GM19452 (cell line): ENCODE measurements at regions not wholly inside any gene's neighbourhood (a gene's known extent, or its start where the extent isn't known, plus 50 kb on each side); places are given as distances from the start of the nearest gene placed in this dataset.

Source experiments
- ATAC-seq: cut with Tn5 transposase; IDR thresholded peaks from one replicate; pipeline ENCODE4 v1.9.1; 2021; ENCODE audit not compliant: unreplicated experiment

DNA sequence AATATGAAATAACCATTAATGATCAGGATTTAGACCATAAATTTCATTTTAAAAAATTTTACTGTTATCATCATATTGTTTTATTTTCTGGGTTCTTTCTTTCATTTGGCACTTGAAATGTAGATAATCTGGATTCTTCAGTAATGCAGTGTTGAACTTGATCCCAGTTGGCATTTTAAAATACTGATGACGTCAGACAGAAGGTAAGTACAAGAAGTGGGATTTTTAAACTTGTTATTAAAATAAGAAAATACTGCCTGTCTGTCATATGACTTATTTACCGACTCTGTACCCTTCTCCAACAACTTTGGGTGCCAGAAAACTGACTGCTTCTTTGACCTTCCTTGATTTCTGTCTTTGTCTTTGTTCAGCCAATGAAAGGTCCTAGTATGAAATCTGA is 415.1 kb upstream of the NEGR1 start:
- ATAC-seq, result no peak

DNA sequence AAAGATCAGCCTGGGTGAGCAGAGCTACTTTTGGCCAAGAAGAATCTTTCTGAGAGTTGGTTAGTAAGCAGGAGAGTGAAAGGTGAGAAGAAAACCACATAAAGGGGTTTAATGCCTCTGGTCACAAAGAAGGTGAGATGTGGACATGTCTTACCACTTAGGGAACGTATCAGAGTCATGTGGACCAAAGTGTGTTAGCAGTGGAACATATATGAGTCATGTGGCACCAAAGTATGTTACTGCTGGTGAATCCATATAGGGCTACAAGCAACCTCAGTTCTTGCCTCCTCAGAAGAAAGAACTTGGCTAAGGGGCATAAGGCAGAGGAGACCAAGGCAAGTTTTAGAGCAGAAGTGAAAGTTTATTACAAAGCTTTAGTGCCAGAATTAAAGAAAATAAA is 411.6 kb upstream of the NEGR1 start:
- no peak for ATAC-seq

DNA sequence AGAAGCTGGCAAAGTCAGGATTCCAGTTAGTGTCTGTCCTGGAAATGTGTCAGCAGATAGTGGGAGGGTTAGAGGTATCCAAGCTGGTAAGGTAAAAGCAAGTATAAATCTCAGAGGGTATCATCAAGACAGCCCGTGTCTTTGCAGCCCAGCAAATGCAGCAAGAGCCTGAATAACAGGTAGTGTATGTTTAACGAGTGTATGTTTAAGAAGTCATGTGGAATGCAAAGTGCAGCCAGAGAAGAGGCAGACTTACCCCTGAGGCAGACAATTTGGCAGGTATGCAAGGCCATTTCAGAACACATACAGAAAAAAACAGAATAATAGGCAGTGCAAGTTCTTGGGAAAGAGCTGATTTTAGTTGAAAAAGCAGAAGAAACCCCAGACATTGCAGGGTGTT is 411.0 kb upstream of the NEGR1 start:
- ATAC-seq, result no peak

DNA sequence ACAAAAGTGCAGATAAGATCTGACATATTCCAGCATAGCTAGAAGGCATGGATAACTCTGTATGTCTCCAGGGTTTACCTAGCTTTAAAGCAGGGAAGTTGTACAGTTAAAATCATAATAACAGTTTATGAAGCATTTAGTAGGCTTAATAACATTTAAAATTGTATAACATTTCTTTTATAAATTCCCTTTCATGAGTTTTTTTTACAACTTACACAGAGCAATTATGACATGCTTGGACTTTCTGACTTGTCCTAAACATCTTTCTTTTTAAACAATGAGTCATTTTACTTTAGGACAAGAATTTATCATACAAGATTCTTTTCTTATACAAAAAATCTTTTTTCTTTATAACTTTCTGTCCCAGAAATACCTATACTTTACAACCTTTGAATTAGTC is 408.5 kb upstream of the NEGR1 start:
- ATAC-seq, result no peak

DNA sequence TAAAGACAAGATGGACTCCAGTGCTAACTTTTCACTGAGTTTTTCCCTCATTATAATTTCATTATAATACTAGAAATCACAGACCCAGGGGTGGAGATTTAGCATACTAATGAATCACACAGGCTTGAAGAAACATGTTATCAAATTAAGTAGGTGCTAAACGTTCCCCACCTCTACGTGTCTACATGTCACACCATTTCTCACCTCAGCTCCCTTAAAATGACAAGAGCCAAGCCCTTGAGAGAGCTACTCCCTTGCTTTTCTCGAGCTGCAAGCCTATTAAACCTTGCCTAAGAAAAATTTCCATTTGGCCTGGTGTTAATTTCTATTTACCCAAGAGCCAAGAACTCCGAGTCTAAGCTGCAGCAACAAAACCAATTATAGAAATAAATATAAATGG is 396.3 kb upstream of the NEGR1 start:
- no peak for ATAC-seq

GRCh38 chr1:72670902-72671301 is 388.6 kb upstream of the NEGR1 start:
- ATAC-seq, result no peak

GRCh38 chr1:72662918-72663317 is 380.6 kb upstream of the NEGR1 start:
- no peak for ATAC-seq

DNA sequence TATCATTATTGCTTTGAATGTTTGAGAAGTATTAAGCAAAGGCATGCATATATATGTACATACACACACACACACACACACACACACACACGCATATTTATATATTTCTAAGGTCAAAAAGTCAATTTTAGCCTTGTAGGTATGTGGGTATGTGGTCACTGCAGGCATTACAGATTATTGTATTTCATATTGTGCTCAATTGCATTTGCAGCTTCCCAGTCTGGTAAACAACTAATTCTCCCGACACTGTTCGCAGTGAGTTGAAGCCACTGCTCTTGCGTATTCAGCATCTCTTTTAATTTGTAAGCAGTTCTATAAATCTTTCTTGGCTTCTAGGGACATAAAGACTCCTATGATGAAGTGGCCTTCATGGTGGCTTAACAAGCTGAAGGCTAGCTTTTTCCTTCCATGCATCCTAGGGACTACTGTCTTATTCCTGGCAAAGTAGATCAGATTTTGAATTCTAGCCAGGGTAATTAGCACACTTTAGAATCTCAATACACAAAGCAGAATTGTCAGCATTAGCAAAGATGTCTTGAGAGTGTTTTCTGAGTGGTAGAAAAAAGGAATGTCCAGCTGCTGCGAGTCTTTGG is 368.6 kb upstream of the NEGR1 start:
- no peak for ATAC-seq

DNA sequence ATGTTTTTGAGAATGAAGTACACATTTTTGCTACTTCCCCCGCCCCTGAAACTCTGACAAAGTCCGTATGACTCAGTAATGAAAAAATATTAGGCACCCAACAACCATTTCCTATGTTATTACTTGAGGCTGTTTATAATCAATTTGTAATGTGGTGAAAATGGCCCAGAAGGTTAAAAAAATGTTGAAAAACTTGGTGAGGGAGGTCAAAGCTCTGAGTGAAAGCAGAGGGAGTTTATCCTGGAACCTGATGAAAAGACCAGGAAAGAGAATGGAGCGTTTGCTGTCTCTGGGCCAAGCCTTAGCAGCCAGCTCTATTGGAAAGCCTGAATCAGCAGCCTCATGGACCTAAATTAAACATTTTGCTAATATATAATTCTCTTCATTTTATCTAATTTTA is 367.7 kb upstream of the NEGR1 start:
- ATAC-seq, result no peak

DNA sequence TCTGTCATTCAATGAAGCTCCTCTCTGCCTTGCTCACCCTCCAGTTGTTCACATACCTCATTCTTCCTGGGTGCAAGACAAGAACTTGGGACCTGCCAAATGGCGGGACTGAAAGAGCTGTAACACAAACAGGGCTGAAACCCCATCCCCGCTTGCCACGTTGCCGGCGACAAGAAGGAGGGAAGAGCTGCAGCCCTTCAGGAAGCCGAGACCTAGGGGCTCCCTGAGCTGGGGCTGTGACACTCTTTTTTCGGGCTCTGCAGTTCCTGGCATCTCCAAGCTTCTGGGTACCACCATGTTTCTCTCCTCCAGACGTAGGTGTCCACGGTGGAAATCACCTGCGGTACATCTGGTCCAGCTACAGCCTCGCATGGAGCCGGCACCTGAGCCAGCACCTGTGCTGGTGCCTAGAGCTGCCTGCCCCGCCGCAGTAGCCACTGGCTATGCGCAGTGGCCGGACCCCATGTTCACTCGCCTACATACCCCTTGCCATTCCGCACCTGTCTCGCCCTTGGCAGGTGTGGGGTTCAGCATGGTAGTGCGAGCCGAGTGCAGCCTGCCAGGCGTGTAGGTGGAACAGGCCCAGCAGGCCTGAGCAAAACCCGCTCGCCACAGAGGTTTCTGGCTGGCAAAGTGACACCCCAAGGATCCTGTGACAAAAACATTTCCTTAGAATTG is 367.0 kb upstream of the NEGR1 start:
- no peak for ATAC-seq

DNA sequence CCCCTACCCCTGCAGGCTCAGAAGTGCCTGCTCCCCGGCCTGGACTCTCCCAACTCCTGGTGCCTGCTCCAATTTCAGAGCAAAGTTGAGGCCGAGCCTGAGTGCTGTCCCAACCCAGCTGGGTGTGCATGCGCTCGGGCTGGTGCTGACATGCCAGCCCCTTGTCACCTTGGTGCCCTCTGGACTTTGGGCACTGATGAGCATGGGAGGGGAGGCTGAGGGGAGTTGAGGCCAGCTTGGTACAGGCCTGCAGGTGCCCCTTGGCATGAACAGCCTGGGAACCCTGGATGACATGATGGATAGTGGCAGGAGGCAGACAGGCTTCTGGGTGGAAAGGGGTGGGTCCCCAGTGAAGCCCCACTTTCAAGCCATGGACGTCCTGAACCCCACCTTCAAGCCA is 366.1 kb upstream of the NEGR1 start:
- no peak for ATAC-seq

GRCh38 chr1:72643142-72643541 is 360.8 kb upstream of the NEGR1 start:
- no peak for ATAC-seq

GRCh38 chr1:72637593-72637992 is 355.3 kb upstream of the NEGR1 start:
- no peak for ATAC-seq

DNA sequence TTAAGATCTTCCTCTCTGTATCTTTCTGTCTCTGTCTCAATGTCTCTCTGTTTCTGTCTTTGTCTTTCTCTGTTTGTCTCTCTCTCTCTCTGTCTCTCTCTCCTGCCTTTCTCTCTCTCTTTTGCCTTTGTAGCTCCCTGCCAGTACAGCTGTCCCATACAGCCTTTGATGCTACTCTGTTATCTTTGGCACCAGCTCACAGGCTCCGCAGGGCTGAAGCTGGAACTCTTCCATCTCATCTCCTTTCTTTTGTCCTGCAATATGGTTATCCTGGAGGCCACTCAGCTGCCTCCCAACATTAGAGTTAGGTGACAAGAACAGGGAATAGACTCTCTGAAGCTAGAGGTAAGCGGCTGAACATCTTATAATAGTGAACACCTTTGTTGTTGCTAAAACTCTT is 354.3 kb upstream of the NEGR1 start:
- ATAC-seq, result no peak

- no peak for ATAC-seq
These were observed 353.4 kb upstream of the NEGR1 start for GRCh38 chr1:72635719-72636118.

- no peak for ATAC-seq
These were observed 352.6 kb upstream of the NEGR1 start for GRCh38 chr1:72634946-72635345.

DNA sequence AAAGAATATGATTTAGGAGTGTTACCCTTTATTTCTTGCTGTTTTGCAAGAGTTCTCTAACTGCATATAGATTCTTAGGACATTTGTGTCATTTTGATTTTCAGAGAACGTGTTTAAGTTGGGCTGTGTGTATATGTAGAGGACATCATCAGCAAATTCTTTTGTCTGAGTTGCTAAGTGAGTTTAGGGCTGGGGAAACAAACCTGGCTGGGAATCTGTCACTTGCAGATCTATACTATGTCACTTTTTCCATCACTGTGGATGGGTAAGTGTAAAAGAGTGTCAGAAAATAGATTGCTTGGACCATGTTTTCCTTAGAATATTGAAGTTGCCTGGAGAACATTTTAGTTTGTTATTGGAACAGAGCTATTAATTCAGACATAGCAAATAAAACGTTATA is 349.1 kb upstream of the NEGR1 start:
- ATAC-seq, result no peak

GRCh38 chr1:72623299-72623708 is 341.0 kb upstream of the NEGR1 start:
- ATAC-seq, result peak; percentile 72

GRCh38 chr1:72620453-72620852 is 338.1 kb upstream of the NEGR1 start:
- no peak for ATAC-seq

- no peak for ATAC-seq
These were observed 324.0 kb upstream of the NEGR1 start for GRCh38 chr1:72606216-72606810.

DNA sequence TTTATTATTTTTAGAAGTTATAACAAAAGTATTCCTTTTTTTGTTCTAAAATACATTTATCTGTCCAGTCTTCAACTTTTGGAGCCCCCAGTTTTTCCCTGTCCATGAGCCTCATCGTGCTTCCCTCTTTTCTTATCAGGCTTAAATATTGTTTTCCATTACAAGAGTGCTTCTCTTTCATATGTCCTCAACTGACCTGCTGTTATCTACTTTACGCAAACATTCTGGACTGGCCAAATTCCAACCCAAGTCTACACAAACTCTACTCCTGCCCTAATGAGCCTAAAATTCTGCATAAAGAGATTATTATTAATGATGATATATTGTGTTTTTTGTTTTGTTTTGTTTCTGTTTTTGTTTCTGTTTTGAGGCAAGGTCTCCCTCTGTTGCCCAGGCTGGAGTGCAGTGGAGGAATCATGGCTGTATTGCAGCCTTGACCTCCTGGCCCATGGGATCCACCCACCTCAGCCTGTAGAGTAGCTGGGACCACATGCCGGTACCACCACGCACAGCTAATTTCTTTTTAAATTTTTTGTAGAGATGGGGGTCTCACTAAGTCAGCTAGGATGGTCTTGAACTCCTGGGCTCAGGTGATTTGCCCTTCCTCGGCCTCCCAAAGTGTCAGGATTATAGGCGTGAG is 318.8 kb upstream of the NEGR1 start:
- ATAC-seq, result no peak

DNA sequence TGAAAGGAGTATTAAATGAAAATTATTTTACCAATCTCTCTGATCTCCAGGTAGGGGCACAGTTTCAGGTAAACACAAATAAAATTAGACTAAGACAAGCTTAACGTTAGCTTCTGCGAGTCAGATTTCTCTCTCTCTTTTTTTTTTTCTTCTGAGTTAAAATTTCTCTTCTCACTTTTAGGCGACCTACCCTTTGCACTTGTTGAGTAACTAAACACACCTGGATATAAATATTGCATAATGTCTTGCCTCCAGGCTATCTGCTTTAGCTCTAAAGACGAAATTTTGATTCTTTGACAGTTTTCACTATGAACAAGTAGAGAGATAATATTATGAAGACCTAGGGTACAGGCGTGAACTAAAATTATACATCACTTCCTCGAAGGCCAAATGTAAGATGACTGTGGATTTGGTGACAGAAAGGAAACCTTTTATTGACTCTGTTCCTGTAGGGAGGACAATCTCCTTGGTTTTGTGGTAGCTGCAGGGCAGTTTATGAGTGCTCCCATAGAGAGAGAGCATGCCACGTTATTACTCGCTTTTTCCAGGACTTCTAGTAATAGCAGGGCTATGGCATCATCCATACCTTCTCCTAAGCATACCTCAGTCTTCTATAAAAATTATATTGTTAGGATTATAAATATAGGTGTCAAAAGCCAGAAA is 303.8 kb upstream of the NEGR1 start:
- ATAC-seq, result no peak
